ENCODE measurements at regions not wholly inside any gene's neighbourhood (a gene's known extent, or its start where the extent isn't known, plus 50 kb on each side); places are given as distances from the start of the nearest gene placed in this dataset.

- TF ChIP-seq CTCF (conservative IDR thresholded peaks at IDR 0.05) (no peak), EZH2 (IDR thresholded peaks at IDR 0.05; ENCODE audit: low read depth) (no peak)
Measured at GRCh38 chr10:36780158-36780557, 345.2 kb upstream of the ANKRD30A start.
